ENCODE measurements at regions not wholly inside any gene's neighbourhood (a gene's known extent, or its start where the extent isn't known, plus 50 kb on each side); places are given as distances from the start of the nearest gene placed in this dataset.

GRCh38 chr1:79738101-79738500 lies 731.6 kb upstream of the ADGRL4 start:
- TF ChIP-seq CTCF (IDR thresholded peaks at IDR 0.05) (no peak), ZFX (IDR thresholded peaks at IDR 0.05; ENCODE audit: borderline replicate concordance) (no peak)
